HEK293 (cell line): ENCODE measurements at regions not wholly inside any gene's neighbourhood (a gene's known extent, or its start where the extent isn't known, plus 50 kb on each side); places are given as distances from the start of the nearest gene placed in this dataset.

Experiments
- CTCF ChIA-PET: fragments of 350-600 bp; formaldehyde crosslinking; extraction: SDS; loops from one replicate; lab custom pipeline; 2021; ENCODE audit warnings: antibody characterized with exemption; lab: Yijun Ruan, JAX
- POLR2A ChIA-PET: fragments of 300-600 bp; formaldehyde crosslinking; extraction: SDS; loops from one replicate; lab custom pipeline; 2020; ENCODE audit warnings: antibody characterized with exemption, inconsistent platforms; lab: Yijun Ruan, JAX
- H3K27ac ChIP-seq: fragments of 200-500 bp; sonication (Bioruptor generic); 2 replicates; pipeline ENCODE4 v1.5.1; 2014; ENCODE audit warnings: low read depth, low read length, control low read depth, inconsistent platforms; ENCODE audit errors: extremely low read depth
- H3K36me3 ChIP-seq, 2 experiments: fragments of 200-500 bp in 1 of 2; sonication (Bioruptor generic) in 1 of 2; 1 replicate in 1 of 2; 2 replicates in 1 of 2; pipeline ENCODE4 v1.5.1; 2014 to 2017; ENCODE audit warnings: inconsistent platforms in 2 of 2, low read length in 2 of 2; ENCODE audit not compliant: control insufficient read depth in 2 of 2, insufficient read depth in 1 of 2
- H3K4me1 ChIP-seq: fragments of 200-500 bp; sonication (Bioruptor generic); 2 replicates; pipeline ENCODE4 v1.5.1; 2014; ENCODE audit warnings: mild to moderate bottlenecking, low read length, inconsistent platforms; ENCODE audit not compliant: control insufficient read depth, insufficient read depth
- H3K4me3 ChIP-seq: 2 replicates; pipeline ENCODE4 v1.5.1; 2011; ENCODE audit warnings: low read depth, mild to moderate bottlenecking, control low read depth, low read length, moderate library complexity
- H3K9me3 ChIP-seq: fragments of 200-500 bp; sonication (Bioruptor generic); 2 replicates; pipeline ENCODE4 v1.5.1; 2014; ENCODE audit warnings: low read depth, low read length, inconsistent platforms; ENCODE audit not compliant: control insufficient read depth, insufficient read depth
- GLI2 ChIP-seq: fragments of 450-650 bp; formaldehyde crosslinking; IDR thresholded peaks from 2 replicates; pipeline ENCODE4; 2017; ENCODE audit warnings: missing biosample characterization, missing genetic modification characterization, low read depth, borderline replicate concordance
- GLIS1 ChIP-seq: fragments of 450-650 bp; formaldehyde crosslinking; IDR thresholded peaks from 2 replicates; pipeline ENCODE4 v1.5.1; 2016; ENCODE audit warnings: missing biosample characterization, missing genetic modification characterization
- MZF1 ChIP-seq: fragments of 450-650 bp; formaldehyde crosslinking; IDR thresholded peaks from 2 replicates; pipeline ENCODE4 v1.5.1; 2017; ENCODE audit warnings: missing biosample characterization, missing genetic modification characterization, borderline replicate concordance
- REPIN1 ChIP-seq: fragments of 450-650 bp; formaldehyde crosslinking; IDR thresholded peaks from 2 replicates; pipeline ENCODE4 v1.5.1; 2017; ENCODE audit warnings: missing biosample characterization, missing genetic modification characterization, low read depth
- ZBTB17 ChIP-seq: fragments of 450-650 bp; formaldehyde crosslinking; IDR thresholded peaks from 2 replicates; pipeline ENCODE4 v1.5.1; 2016; ENCODE audit warnings: missing biosample characterization, missing genetic modification characterization
- ZFP37 ChIP-seq: fragments of 450-650 bp; formaldehyde crosslinking; IDR thresholded peaks from 2 replicates; pipeline ENCODE4 v1.5.1; 2016; ENCODE audit warnings: missing biosample characterization, missing genetic modification characterization
- ZNF155 ChIP-seq: fragments of 450-650 bp; formaldehyde crosslinking; IDR thresholded peaks from 2 replicates; pipeline ENCODE4 v1.5.1; 2016; ENCODE audit warnings: missing biosample characterization, missing genetic modification characterization
- ZNF184 ChIP-seq: fragments of 450-650 bp; IDR thresholded peaks from 2 replicates; pipeline ENCODE4 v1.5.1; 2018; ENCODE audit warnings: missing biosample characterization, mild to moderate bottlenecking, missing genetic modification characterization
- ZNF202 ChIP-seq: fragments of 450-650 bp; formaldehyde crosslinking; IDR thresholded peaks from 2 replicates; pipeline ENCODE4 v1.5.1; 2016; ENCODE audit warnings: missing biosample characterization, missing genetic modification characterization, borderline replicate concordance
- ZNF221 ChIP-seq: fragments of 450-650 bp; formaldehyde crosslinking; IDR thresholded peaks from 2 replicates; pipeline ENCODE4 v1.5.1; 2017; ENCODE audit warnings: missing biosample characterization, missing genetic modification characterization, borderline replicate concordance
- ZNF266 ChIP-seq: fragments of 450-650 bp; formaldehyde crosslinking; IDR thresholded peaks from 2 replicates; pipeline ENCODE4 v1.5.1; 2016; ENCODE audit warnings: missing biosample characterization, missing genetic modification characterization, low read depth
- ZNF292 ChIP-seq: fragments of 450-650 bp; formaldehyde crosslinking; IDR thresholded peaks from 2 replicates; pipeline ENCODE4 v1.5.1; 2016; ENCODE audit warnings: low read depth, missing biosample characterization, missing genetic modification characterization, borderline replicate concordance
- ZNF324 ChIP-seq: fragments of 450-650 bp; formaldehyde crosslinking; IDR thresholded peaks from 2 replicates; pipeline ENCODE4 v1.5.1; 2016; ENCODE audit warnings: missing biosample characterization, missing genetic modification characterization
- ZNF423 ChIP-seq: fragments of 450-650 bp; formaldehyde crosslinking; IDR thresholded peaks from 2 replicates; pipeline ENCODE4 v1.5.1; 2016; ENCODE audit warnings: missing biosample characterization, missing genetic modification characterization
- ZNF530 ChIP-seq: fragments of 450-650 bp; formaldehyde crosslinking; IDR thresholded peaks from 2 replicates; pipeline ENCODE4 v1.5.1; 2016; ENCODE audit warnings: low read depth, missing biosample characterization, missing genetic modification characterization
- ZNF549 ChIP-seq: fragments of 450-650 bp; IDR thresholded peaks from 2 replicates; pipeline ENCODE4 v1.5.1; 2018; ENCODE audit warnings: missing biosample characterization, missing genetic modification characterization, mild to moderate bottlenecking, inconsistent platforms, moderate library complexity
- ZNF626 ChIP-seq: fragments of 450-650 bp; sonication (Bioruptor Pico); formaldehyde crosslinking; IDR thresholded peaks from 2 replicates; pipeline ENCODE4 v1.5.1; 2018; ENCODE audit warnings: missing biosample characterization, missing genetic modification characterization, inconsistent platforms
- ZNF670 ChIP-seq: fragments of 450-650 bp; formaldehyde crosslinking; IDR thresholded peaks from 2 replicates; pipeline ENCODE4 v1.5.1; 2016; ENCODE audit warnings: missing biosample characterization, missing genetic modification characterization, low read depth
- ZNF677 ChIP-seq: fragments of 450-650 bp; IDR thresholded peaks from 2 replicates; pipeline ENCODE4 v1.5.0; 2018; ENCODE audit warnings: missing biosample characterization, mild to moderate bottlenecking, missing genetic modification characterization, moderate library complexity
- ZXDB ChIP-seq: fragments of 450-650 bp; formaldehyde crosslinking; IDR thresholded peaks from 2 replicates; pipeline ENCODE4 v1.5.1; 2016; ENCODE audit warnings: missing biosample characterization, missing genetic modification characterization
- TF ChIP-seq, protein P1 (sequence below): fragments of 450-650 bp; formaldehyde crosslinking; optimal IDR thresholded peaks from 2 replicates; pipeline ENCODE3; 2016; ENCODE audit warnings: missing biosample characterization, mild to moderate bottlenecking, missing genetic modification characterization
- TF ChIP-seq, protein P2 (sequence below): fragments of 450-650 bp; formaldehyde crosslinking; IDR thresholded peaks from 2 replicates; pipeline ENCODE4 v1.5.1; 2016; ENCODE audit warnings: missing biosample characterization, missing genetic modification characterization, low read depth
- TF ChIP-seq, protein P3 (sequence below): fragments of 450-650 bp; formaldehyde crosslinking; IDR thresholded peaks from 2 replicates; pipeline ENCODE4; 2016; ENCODE audit warnings: missing biosample characterization, missing genetic modification characterization
- TF ChIP-seq, protein P4 (sequence below): fragments of 450-650 bp; formaldehyde crosslinking; IDR thresholded peaks from 2 replicates; pipeline ENCODE4 v1.5.1; 2016; ENCODE audit warnings: missing biosample characterization, missing genetic modification characterization

DNA sequence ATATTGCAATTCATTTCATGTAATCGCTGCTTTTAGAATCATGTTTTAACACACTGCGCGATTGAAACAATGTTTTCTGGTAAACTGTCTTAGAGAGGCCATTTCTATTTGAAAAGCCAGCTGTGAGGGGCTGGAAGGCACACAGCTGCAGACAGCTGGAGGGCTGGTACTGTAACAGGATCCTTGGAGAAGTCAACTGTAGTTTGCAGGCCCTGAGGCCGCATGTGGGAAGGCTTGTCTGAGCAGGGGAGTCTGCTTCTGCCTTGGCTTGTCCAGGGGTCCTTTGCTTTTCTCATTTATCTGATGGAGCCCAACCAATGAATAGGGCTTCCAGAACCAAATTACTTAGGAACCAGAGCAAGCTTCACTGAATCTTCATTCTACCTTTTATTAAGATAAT lies 313.5 kb downstream of the BLID start (continued):
- TF ChIP-seq ZFP37 (tag by site-specific recombination) (no peak), ZNF530 (tag by site-specific recombination) (no peak), ZNF626 (tag by site-specific recombination) (no peak), ZNF423 (tag by site-specific recombination) (no peak), ZNF184 (tag by site-specific recombination) (no peak), ZNF324 (no peak)

DNA sequence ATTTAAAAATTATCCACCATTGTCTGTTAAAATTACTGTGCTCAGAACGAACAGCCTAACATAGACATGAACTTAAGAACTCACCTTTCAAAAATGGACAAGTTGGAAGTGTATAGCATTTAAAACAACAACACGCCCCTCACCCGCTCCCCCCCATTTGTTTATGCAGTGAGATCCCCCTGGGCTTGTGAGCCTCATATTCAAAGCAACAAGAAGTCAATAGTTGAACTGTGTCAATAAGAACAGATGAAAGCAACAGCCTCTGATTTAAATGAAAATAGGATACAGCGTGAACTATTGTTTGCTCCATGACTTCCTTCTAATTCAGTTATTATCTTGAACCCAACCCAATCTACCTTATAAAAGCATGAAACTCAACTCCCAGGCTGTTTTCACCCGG lies 314.2 kb downstream of the BLID start:
- H3K9me3 ChIP-seq: no peaks in the 10 kb centered on the region
- ChIA-PET POLR2A (no interaction called here), CTCF (interaction anchor here (1.6 kb wide), 1 partner anchor 10 kb away, joined by 4 read pairs; no protein-coding TSS in a partner anchor)
- H3K4me3 ChIP-seq: no peak overlapping the region
- no peaks in the 10 kb centered on the region for H3K4me1 ChIP-seq
- H3K27ac ChIP-seq: no peak overlapping the region
- TF ChIP-seq, protein P1, sequence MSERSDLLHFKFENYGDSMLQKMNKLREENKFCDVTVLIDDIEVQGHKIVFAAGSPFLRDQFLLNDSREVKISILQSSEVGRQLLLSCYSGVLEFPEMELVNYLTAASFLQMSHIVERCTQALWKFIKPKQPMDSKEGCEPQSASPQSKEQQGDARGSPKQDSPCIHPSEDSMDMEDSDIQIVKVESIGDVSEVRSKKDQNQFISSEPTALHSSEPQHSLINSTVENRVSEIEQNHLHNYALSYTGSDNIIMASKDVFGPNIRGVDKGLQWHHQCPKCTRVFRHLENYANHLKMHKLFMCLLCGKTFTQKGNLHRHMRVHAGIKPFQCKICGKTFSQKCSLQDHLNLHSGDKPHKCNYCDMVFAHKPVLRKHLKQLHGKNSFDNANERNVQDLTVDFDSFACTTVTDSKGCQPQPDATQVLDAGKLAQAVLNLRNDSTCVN: no peak
- TF ChIP-seq ZNF202 (tag by site-specific recombination): no peak
- TF ChIP-seq, protein P2, sequence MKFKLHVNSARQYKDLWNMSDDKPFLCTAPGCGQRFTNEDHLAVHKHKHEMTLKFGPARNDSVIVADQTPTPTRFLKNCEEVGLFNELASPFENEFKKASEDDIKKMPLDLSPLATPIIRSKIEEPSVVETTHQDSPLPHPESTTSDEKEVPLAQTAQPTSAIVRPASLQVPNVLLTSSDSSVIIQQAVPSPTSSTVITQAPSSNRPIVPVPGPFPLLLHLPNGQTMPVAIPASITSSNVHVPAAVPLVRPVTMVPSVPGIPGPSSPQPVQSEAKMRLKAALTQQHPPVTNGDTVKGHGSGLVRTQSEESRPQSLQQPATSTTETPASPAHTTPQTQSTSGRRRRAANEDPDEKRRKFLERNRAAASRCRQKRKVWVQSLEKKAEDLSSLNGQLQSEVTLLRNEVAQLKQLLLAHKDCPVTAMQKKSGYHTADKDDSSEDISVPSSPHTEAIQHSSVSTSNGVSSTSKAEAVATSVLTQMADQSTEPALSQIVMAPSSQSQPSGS: no peak
- H3K36me3 ChIP-seq: no peaks in the 10 kb centered on the region

DNA sequence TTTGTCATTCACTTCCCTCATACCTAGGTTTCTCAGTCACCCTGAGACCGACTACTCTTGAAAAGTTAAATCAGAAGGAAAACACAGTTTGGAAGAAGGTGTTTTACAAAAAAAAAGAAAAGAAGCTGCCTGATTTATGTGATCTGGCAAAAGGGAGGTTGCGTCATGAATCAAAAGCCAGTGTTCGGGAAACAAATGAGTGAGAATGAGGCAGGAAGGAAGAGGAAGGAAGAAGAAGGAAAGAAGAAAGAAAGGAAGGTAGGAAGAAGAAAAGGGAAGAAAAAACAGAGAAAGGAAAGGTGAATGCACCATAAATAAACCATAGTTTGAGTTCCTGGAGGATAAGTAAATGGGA lies 314.6 kb downstream of the BLID start:
- no peak for TF ChIP-seq ZNF670 (tag by site-specific recombination)
- TF ChIP-seq, protein P3, sequence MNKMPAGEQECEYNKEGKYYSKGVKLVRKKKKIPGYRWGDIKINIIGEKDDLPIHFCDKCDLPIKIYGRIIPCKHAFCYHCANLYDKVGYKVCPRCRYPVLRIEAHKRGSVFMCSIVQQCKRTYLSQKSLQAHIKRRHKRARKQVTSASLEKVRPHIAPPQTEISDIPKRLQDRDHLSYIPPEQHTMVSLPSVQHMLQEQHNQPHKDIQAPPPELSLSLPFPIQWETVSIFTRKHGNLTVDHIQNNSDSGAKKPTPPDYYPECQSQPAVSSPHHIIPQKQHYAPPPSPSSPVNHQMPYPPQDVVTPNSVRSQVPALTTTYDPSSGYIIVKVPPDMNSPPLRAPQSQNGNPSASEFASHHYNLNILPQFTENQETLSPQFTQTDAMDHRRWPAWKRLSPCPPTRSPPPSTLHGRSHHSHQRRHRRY: no peak
- TF ChIP-seq MZF1 (tag by site-specific recombination): no peak
- TF ChIP-seq ZNF292 (tag by site-specific recombination): no peak
- no peak for TF ChIP-seq ZBTB17 (tag by site-specific recombination)
- TF ChIP-seq REPIN1 (tag by site-specific recombination): no peak
- no peak for TF ChIP-seq ZXDB (tag by site-specific recombination)
- no peak for TF ChIP-seq ZNF266 (tag by site-specific recombination)
- TF ChIP-seq, protein P4, sequence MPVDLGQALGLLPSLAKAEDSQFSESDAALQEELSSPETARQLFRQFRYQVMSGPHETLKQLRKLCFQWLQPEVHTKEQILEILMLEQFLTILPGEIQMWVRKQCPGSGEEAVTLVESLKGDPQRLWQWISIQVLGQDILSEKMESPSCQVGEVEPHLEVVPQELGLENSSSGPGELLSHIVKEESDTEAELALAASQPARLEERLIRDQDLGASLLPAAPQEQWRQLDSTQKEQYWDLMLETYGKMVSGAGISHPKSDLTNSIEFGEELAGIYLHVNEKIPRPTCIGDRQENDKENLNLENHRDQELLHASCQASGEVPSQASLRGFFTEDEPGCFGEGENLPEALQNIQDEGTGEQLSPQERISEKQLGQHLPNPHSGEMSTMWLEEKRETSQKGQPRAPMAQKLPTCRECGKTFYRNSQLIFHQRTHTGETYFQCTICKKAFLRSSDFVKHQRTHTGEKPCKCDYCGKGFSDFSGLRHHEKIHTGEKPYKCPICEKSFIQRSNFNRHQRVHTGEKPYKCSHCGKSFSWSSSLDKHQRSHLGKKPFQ (tag by site-specific recombination): no peak
- no peak for TF ChIP-seq ZNF530 (tag by site-specific recombination)
- no peak for TF ChIP-seq GLIS1 (tag by site-specific recombination)
- TF ChIP-seq ZNF677 (tag by site-specific recombination): no peak
- TF ChIP-seq GLI2 (tag by site-specific recombination): no peak
- TF ChIP-seq ZNF155: no peak
- TF ChIP-seq ZNF221 (tag by site-specific recombination): no peak
- TF ChIP-seq ZNF549 (tag by site-specific recombination): no peak
- Histone ChIP-seq H3K4me1 (no peaks in the 10 kb centered on the region), H3K36me3 (no peaks in the 10 kb centered on the region), H3K27ac (no peak overlapping the region), H3K9me3 (no peaks in the 10 kb centered on the region), H3K4me3 (no peak overlapping the region)
- POLR2A ChIA-PET: no interaction called here
- CTCF ChIA-PET: no interaction called here
